ENCODE measurements at regions not wholly inside any gene's neighbourhood (a gene's known extent, or its start where the extent isn't known, plus 50 kb on each side); places are given as distances from the start of the nearest gene placed in this dataset.

DNA sequence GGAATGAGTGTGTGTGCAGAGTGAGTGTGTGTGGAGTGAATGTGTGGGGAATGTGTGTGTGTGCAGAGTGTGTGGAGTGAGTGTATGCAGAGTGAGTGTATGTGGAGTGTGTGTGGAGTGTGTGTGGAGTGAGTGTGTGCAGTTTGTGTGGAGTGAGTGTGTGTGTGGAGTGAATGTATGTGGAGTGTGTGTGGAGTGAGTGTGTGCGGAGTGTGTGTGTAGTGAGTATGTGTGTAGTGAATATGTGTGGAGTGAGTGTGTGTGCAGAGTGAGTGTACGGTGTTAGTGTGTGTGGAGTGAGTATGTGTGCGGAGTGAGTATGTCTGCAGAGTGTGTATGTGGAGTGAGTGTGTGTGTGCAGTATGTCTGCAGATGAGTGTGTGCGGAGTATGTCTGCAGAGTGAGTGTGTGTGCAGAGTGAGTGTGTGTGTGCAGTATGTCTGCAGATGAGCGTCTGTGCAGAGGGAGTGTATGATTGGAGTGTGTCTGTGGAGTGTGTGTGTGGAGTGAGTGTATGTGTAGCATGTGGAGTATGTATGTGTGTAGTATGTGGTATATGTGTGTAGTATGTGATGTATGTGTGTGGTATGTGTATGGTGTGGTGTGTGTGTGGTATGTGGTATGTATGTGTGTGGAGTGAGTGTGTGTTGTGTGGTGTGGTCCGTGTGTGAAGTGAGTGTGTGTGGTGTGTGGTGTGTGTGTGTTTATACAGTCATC is 59.7 kb upstream of the CLDN14 start:
- ATAC-seq (no peak), FAIRE-seq (no peak)
- CTCF ChIA-PET (ENCODE audit: low intra/inter-chr PET ratio, low total read pairs) = no interaction called here

More for the DNA sequence above, 59.7 kb upstream of the CLDN14 start:
- Histone ChIP-seq H3K9me3 (ENCODE audit: low read length) (no peaks in the 10 kb centered on the region), H2AFZ (ENCODE audit: low read length) (no peak overlapping the region), H4K20me1 (ENCODE audit: insufficient read depth, low read length) (no peaks in the 10 kb centered on the region), H3K79me2 (ENCODE audit: insufficient read depth, low read length) (no peaks in the 10 kb centered on the region), H3K27ac (ENCODE audit: extremely low read length, insufficient read depth, low read length) (no peak overlapping the region), H3K4me2 (ENCODE audit: low read depth, low read length) (no peak overlapping the region), H3K4me1 (ENCODE audit: insufficient read depth, low read length) (peaks cover 10% of the 10 kb centered on the region), H3K9ac (ENCODE audit: insufficient read depth, low read depth, low read length) (no peak overlapping the region), H3K4me3 (replicated peaks in 1 of 3; ENCODE audit: insufficient read depth in 1 of 3, low read depth in 2 of 3, low read length in 3 of 3) (no peak overlapping the region), H3K36me3 (replicated peaks in 1 of 2; ENCODE audit: control insufficient read depth in 1 of 2, insufficient read depth in 2 of 2, low read length in 2 of 2) (no peaks in the 10 kb centered on the region), H3K27me3 (ENCODE audit: control insufficient read depth in 1 of 2, insufficient read depth in 2 of 2, low read length in 2 of 2) (peaks cover 2 to 8% of the 10 kb centered on the region in 2 experiments; a peak in 2 of 5 replicates)
- in situ Hi-C loops (cut with HindIII; ENCODE audit: extremely low pct_ligation_motif_present, low pct_unique_long_range_greater_than_20kb) = no loop called here
- no peak for DNase-seq (ENCODE audit: low spot score)
- WGBS (ENCODE audit: low lambda C conversion rate) = 79% methylated on average over 6 of the region's 6 CpGs
- BruUV-seq (replicated peaks) = no TSS peak
- TF ChIP-seq HDAC1 (CRISPR knock-in tag; IDR thresholded peaks at IDR 0.05) = no peak
- no peak for TF ChIP-seq SIN3A (IDR thresholded peaks at IDR 0.05; ENCODE audit: borderline replicate concordance, low read depth, low read length)
- no peak for TF ChIP-seq ZNF543 (CRISPR knock-in tag; IDR thresholded peaks at IDR 0.05)
- no peak for TF ChIP-seq NR2C2 (CRISPR knock-in tag; IDR thresholded peaks at IDR 0.05; ENCODE audit: borderline replicate concordance)
- TF ChIP-seq CHCHD3 (CRISPR knock-in tag; IDR thresholded peaks at IDR 0.05) = no peak
- TF ChIP-seq RXRB (CRISPR knock-in tag; IDR thresholded peaks at IDR 0.05; ENCODE audit: borderline replicate concordance) = no peak
- TF ChIP-seq NFYC (CRISPR knock-in tag; IDR thresholded peaks at IDR 0.05) = no peak
- TF ChIP-seq ZBTB7B (CRISPR knock-in tag; IDR thresholded peaks at IDR 0.05) = no peak
- no peak for TF ChIP-seq DZIP1 (CRISPR knock-in tag; IDR thresholded peaks at IDR 0.05)
- no peak for TF ChIP-seq ZNF766 (CRISPR knock-in tag; IDR thresholded peaks at IDR 0.05; ENCODE audit: borderline replicate concordance)
- no peak for TF ChIP-seq ZNF432 (CRISPR knock-in tag; IDR thresholded peaks at IDR 0.05; ENCODE audit: borderline replicate concordance)
- TF ChIP-seq HNF1A (IDR thresholded peaks at IDR 0.05; ENCODE audit: low read depth) = no peak
- no peak for TF ChIP-seq HNF1A (CRISPR knock-in tag; IDR thresholded peaks at IDR 0.05; ENCODE audit: borderline replicate concordance)
- TF ChIP-seq ONECUT2 (CRISPR knock-in tag; IDR thresholded peaks at IDR 0.05) = no peak
- TF ChIP-seq POLR2G (IDR thresholded peaks at IDR 0.05; ENCODE audit: low read depth, low read length) = no peak
- no peak for TF ChIP-seq HNF4G (IDR thresholded peaks at IDR 0.05; ENCODE audit: borderline replicate concordance, low read depth, low read length)
- TF ChIP-seq HNF4G (CRISPR knock-in tag; IDR thresholded peaks at IDR 0.05; ENCODE audit: borderline replicate concordance, low read depth) = no peak
- TF ChIP-seq PHF21A (CRISPR knock-in tag; IDR thresholded peaks at IDR 0.05) = no peak
- POLR2A ChIA-PET = no interaction called here
- intact Hi-C loops (cut with micrococcal nuclease; ENCODE audit: unreplicated experiment) = no loop called here

Data from HepG2 (cell line).